ENCODE measurements at regions not wholly inside any gene's neighbourhood (a gene's known extent, or its start where the extent isn't known, plus 50 kb on each side); places are given as distances from the start of the nearest gene placed in this dataset.

- no peaks in the 10 kb centered on the region for H3K36me3 ChIP-seq
- TF ChIP-seq, protein P1, sequence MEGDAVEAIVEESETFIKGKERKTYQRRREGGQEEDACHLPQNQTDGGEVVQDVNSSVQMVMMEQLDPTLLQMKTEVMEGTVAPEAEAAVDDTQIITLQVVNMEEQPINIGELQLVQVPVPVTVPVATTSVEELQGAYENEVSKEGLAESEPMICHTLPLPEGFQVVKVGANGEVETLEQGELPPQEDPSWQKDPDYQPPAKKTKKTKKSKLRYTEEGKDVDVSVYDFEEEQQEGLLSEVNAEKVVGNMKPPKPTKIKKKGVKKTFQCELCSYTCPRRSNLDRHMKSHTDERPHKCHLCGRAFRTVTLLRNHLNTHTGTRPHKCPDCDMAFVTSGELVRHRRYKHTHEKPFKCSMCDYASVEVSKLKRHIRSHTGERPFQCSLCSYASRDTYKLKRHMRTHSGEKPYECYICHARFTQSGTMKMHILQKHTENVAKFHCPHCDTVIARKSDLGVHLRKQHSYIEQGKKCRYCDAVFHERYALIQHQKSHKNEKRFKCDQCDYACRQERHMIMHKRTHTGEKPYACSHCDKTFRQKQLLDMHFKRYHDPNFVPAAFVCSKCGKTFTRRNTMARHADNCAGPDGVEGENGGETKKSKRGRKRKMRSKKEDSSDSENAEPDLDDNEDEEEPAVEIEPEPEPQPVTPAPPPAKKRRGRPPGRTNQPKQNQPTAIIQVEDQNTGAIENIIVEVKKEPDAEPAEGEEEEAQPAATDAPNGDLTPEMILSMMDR (IDR thresholded peaks at IDR 0.05) = no peak
- no peaks in the 10 kb centered on the region for H3K27me3 ChIP-seq
- no peaks in the 10 kb centered on the region for H3K9me3 ChIP-seq
- H3K4me3 ChIP-seq = no peak overlapping the region
- no peak overlapping the region for H3K27ac ChIP-seq
- intact Hi-C loops (cut with DNase I) = no loop called here
- DNase-seq (ENCODE audit: low spot score in 2 of 2) = no peak
- H3K4me1 ChIP-seq = no peaks in the 10 kb centered on the region
These were observed 130.1 kb upstream of the ADAMTS18 start for GRCh38 chr16:77564791-77565390.

DNA sequence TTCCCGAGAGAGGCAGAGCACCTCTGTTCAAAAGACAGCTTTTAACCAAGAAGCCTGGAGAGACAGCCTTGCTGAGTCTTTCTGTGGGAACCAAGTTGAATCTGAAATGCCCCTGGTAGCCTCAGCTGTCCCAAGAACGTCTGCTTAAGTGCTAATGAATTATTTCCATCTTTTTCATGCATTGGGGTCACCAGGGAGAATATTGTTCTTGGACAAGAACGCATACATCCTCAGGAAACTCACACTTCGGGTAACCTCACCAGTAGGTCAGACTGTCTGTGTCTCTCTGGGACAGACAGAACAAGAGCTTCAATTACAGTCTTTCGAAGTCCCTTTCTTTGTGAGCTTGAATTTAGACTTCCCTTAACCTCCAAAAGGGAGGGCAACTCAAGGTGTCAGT, 134.6 kb upstream of the ADAMTS18 start:
- no peak overlapping the region for H3K27ac ChIP-seq
- no peak for DNase-seq (ENCODE audit: low spot score in 2 of 2)
- H3K9me3 ChIP-seq = no peaks in the 10 kb centered on the region
- no peak overlapping the region for H3K4me3 ChIP-seq
- no peaks in the 10 kb centered on the region for H3K27me3 ChIP-seq
- no peaks in the 10 kb centered on the region for H3K36me3 ChIP-seq
- no peaks in the 10 kb centered on the region for H3K4me1 ChIP-seq
- intact Hi-C loops (cut with DNase I) = no loop called here
- TF ChIP-seq, protein P1 (IDR thresholded peaks at IDR 0.05) = no peak

DNA sequence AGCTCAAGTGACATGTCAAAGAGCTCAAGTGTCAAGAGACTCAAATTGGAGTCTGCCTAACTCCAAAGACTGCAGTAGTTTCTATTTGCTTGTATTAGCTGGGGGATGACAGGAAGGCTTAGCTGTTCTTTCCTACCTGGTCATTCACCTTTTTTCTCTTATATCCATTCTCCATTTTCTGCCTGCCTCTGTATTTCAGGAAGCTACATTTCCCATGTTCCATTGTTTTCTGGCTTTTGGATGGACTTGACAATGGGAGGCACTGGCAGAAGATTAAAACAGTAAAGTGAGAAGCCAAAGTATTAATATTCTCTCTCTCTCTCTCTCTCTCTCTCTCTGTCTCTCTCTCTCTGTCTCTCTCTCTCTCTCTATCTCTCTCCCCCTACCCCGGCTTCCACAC, 135.7 kb upstream of the ADAMTS18 start:
- intact Hi-C loops (cut with DNase I) = no loop called here

DNA sequence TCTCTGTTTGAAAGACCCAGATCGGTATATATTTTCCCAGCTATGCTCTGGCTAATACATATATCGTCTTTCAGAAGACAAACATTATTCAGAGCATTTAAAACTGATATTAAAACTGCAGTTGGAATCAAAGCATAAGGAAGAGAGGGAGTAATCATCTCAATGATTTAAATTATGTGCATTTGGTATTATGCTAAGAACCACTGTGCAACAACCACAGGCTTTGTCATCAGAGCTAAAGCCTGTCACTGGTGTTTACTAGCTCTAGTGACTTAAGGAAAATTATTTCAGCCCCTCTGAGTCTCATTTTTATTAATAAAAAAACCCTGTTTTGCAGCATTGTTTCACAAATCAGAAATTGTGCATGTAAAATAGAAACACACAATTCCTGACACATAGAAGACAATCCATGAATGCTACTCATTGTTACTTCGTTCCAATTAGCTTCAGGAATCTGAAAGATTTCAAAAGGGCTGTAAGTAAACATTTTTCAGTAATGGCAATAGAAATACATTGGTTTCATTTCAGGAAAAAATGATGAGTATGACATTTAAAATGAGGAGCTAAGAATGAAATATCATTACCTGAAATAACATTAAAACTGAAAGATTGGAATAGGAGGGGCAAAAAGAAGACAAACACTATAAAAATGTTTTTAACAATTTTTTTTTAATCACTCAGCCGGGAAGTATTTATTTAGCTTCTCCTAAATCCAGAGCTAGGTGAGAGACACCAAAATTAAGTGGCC, 136.5 kb upstream of the ADAMTS18 start:
- H3K4me1 ChIP-seq = no peaks in the 10 kb centered on the region
- H3K4me3 ChIP-seq = no peak overlapping the region
- no peaks in the 10 kb centered on the region for H3K36me3 ChIP-seq
- H3K27me3 ChIP-seq = no peaks in the 10 kb centered on the region
- DNase-seq (ENCODE audit: low spot score in 2 of 2) = no peak
- H3K27ac ChIP-seq = no peak overlapping the region
- intact Hi-C loops (cut with DNase I) = no loop called here
- TF ChIP-seq, protein P1 (IDR thresholded peaks at IDR 0.05) = no peak
- H3K9me3 ChIP-seq = no peaks in the 10 kb centered on the region

More for the DNA sequence above, 135.7 kb upstream of the ADAMTS18 start:
- TF ChIP-seq, protein P1 (IDR thresholded peaks at IDR 0.05) = no peak
- Histone ChIP-seq H3K4me3 (no peak overlapping the region), H3K27me3 (no peaks in the 10 kb centered on the region), H3K36me3 (no peaks in the 10 kb centered on the region), H3K27ac (no peak overlapping the region), H3K9me3 (no peaks in the 10 kb centered on the region), H3K4me1 (no peaks in the 10 kb centered on the region)
- DNase-seq (ENCODE audit: low spot score in 2 of 2) = no peak

DNA sequence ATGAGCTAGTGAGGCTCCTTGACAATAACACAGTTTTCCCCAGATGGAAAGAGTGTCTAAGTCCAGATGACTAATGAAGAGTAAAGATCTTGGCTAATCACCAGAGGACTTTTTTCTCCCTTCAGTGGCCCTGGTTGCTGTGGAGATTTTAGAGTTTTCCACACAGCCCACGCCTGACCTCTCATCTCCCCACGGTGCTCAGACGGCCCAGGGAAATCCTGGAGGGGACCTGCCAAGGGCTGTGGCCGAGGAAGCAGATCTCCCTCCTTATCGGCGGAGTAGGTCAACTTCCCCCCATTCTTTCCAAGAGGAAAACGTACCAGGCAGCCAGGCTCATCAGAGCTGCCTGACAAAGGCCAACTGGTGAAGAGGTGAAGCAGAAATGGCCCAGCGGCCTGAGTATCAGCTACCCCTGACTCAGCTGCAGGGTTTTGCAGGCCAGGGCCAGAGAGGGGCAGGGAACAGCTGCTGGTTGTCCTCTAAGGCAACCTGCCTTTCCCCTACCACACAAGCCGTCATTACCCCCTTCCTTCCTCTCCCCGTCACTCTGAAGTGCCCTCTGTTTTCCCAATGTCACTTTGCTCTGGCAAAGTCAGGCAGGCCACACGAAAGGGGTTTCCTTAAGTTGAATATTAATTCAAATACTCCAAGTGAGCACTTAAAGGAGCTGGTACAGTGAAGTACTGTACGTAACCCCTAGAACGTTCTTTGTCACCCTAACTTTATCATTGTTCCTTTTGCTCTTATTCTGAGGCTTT, 140.2 kb upstream of the ADAMTS18 start:
- intact Hi-C loops (cut with DNase I) = no loop called here
- Histone ChIP-seq H3K4me1 (no peaks in the 10 kb centered on the region), H3K27ac (no peak overlapping the region), H3K9me3 (no peaks in the 10 kb centered on the region), H3K4me3 (no peak overlapping the region), H3K36me3 (no peaks in the 10 kb centered on the region), H3K27me3 (no peaks in the 10 kb centered on the region)
- TF ChIP-seq, protein P1 (IDR thresholded peaks at IDR 0.05) = no peak
- no peak for DNase-seq (ENCODE audit: low spot score in 2 of 2)

All from ascending aorta (tissue), 2 donors.